WTC11 (cell line): ENCODE measurements at regions not wholly inside any gene's neighbourhood (a gene's known extent, or its start where the extent isn't known, plus 50 kb on each side); places are given as distances from the start of the nearest gene placed in this dataset.

Source experiments
- ATAC-seq: fragments of 200-7000 bp; cut with Tn5 transposase; 2 replicates; pipeline ENCODE4 v1.10.0; 2021; ENCODE audit warnings: mild to moderate bottlenecking, moderate library complexity
- CTCF ChIA-PET: fragments of 300-600 bp; sonication (Branson Sonifier 250); formaldehyde crosslinking; loops from one replicate; lab custom pipeline; 2021; ENCODE audit warnings: antibody characterized with exemption; lab: Charles Lee
- POLR2A ChIA-PET: fragments of 350-600 bp; sonication (Branson Sonifier 250); formaldehyde crosslinking; loops from one replicate; lab custom pipeline; 2021; ENCODE audit warnings: antibody characterized with exemption; lab: Charles Lee
- DNase-seq: peaks from one replicate; pipeline ENCODE4 v3.0.0; 2021; ENCODE audit warnings: low spot score
- H3K27ac Mint-ChIP-seq: 2 replicates; pipeline ENCODE4 v1.8.0; 2021; ENCODE audit warnings: mixed read lengths
- H3K27me3 Mint-ChIP-seq: 2 replicates; pipeline ENCODE4 v1.8.0; 2021; ENCODE audit warnings: low read depth, mild to moderate bottlenecking, moderate library complexity, mixed read lengths
- H3K36me3 Mint-ChIP-seq: 2 replicates; pipeline ENCODE4 v1.8.0; 2021; ENCODE audit warnings: mixed read lengths
- H3K4me1 Mint-ChIP-seq: 2 replicates; pipeline ENCODE4 v1.8.0; 2022; ENCODE audit warnings: mixed read lengths
- H3K4me3 Mint-ChIP-seq: 2 replicates; pipeline ENCODE4 v1.8.0; 2021; ENCODE audit warnings: mild to moderate bottlenecking, moderate library complexity, mixed read lengths
- H3K9me3 Mint-ChIP-seq: 2 replicates; pipeline ENCODE4 v1.8.0; 2021; ENCODE audit warnings: mixed read lengths
- E2F4 ChIP-seq: sonication (generic); formaldehyde crosslinking; IDR thresholded peaks from 2 replicates; pipeline ENCODE4 v1.8.1; 2022; ENCODE audit warnings: low read depth, mild to moderate bottlenecking, moderate library complexity, missing genetic modification reagents, borderline replicate concordance
- ETV6 ChIP-seq: sonication (generic); formaldehyde crosslinking; IDR thresholded peaks from 2 replicates; pipeline ENCODE4 v1.8.1; 2022; ENCODE audit warnings: mild to moderate bottlenecking, missing genetic modification reagents
- GABPB1 ChIP-seq: sonication (generic); formaldehyde crosslinking; IDR thresholded peaks from 2 replicates; pipeline ENCODE4 v1.8.1; 2023; ENCODE audit warnings: mild to moderate bottlenecking, missing genetic modification reagents
- JUN ChIP-seq: sonication (generic); formaldehyde crosslinking; IDR thresholded peaks from 2 replicates; pipeline ENCODE4 v1.8.0; 2023; ENCODE audit warnings: mild to moderate bottlenecking, missing genetic modification reagents
- MAX ChIP-seq: sonication (generic); formaldehyde crosslinking; IDR thresholded peaks from 2 replicates; pipeline ENCODE4 v1.8.0; 2022; ENCODE audit warnings: mild to moderate bottlenecking, missing genetic modification reagents
- MYBL2 ChIP-seq: sonication (generic); formaldehyde crosslinking; IDR thresholded peaks from 2 replicates; pipeline ENCODE4 v1.8.1; 2023; ENCODE audit warnings: mild to moderate bottlenecking, moderate library complexity, missing genetic modification reagents
- NFATC4 ChIP-seq: fragments of 250-450 bp; sonication (Bioruptor Pico); IDR thresholded peaks from 2 replicates; pipeline ENCODE4 v1.9.0; 2021; ENCODE audit warnings: mild to moderate bottlenecking
- NR2C2 ChIP-seq: sonication (generic); formaldehyde crosslinking; IDR thresholded peaks from 2 replicates; pipeline ENCODE4 v1.8.0; 2022; ENCODE audit warnings: mild to moderate bottlenecking, missing genetic modification reagents
- PRRX2 ChIP-seq: fragments of 250-450 bp; sonication (Bioruptor Pico); IDR thresholded peaks from 2 replicates; pipeline ENCODE4 v1.8.0; 2021; ENCODE audit warnings: mild to moderate bottlenecking
- SOX15 ChIP-seq: fragments of 250-450 bp; sonication (Bioruptor Pico); IDR thresholded peaks from 2 replicates; pipeline ENCODE4 v1.9.0; 2021; ENCODE audit warnings: mild to moderate bottlenecking
- TCF7 ChIP-seq: sonication (generic); formaldehyde crosslinking; IDR thresholded peaks from 2 replicates; pipeline ENCODE4 v1.8.0; 2022; ENCODE audit warnings: mild to moderate bottlenecking, low read depth, missing genetic modification reagents, moderate library complexity
- TEAD4 ChIP-seq: sonication (generic); formaldehyde crosslinking; IDR thresholded peaks from 2 replicates; pipeline ENCODE4 v1.8.0; 2022; ENCODE audit warnings: mild to moderate bottlenecking, missing genetic modification reagents
- ZNF121 ChIP-seq: sonication (generic); formaldehyde crosslinking; IDR thresholded peaks from 2 replicates; pipeline ENCODE4 v1.8.0; 2023; ENCODE audit warnings: missing genetic modification reagents
- ZNF317 ChIP-seq: sonication (generic); formaldehyde crosslinking; IDR thresholded peaks from 2 replicates; pipeline ENCODE4 v1.8.1; 2023; ENCODE audit warnings: low read depth, mild to moderate bottlenecking, moderate library complexity, missing genetic modification reagents, borderline replicate concordance
- ZNF416 ChIP-seq: fragments of 250-450 bp; sonication (Bioruptor Pico); IDR thresholded peaks from 2 replicates; pipeline ENCODE4 v1.9.0; 2021; ENCODE audit warnings: mild to moderate bottlenecking, inconsistent platforms
- ZNF423 ChIP-seq: fragments of 250-450 bp; sonication (Bioruptor Pico); IDR thresholded peaks from 2 replicates; pipeline ENCODE4 v2.1.2; 2022; ENCODE audit warnings: mild to moderate bottlenecking, moderate library complexity
- ZNF532 ChIP-seq: fragments of 250-450 bp; sonication (Bioruptor Pico); IDR thresholded peaks from 2 replicates; pipeline ENCODE4 v1.9.0; 2021; ENCODE audit warnings: mild to moderate bottlenecking, borderline replicate concordance
- TF ChIP-seq, protein P1 (sequence below): sonication (generic); formaldehyde crosslinking; IDR thresholded peaks from 2 replicates; pipeline ENCODE4 v1.8.1; 2023; ENCODE audit warnings: mild to moderate bottlenecking, moderate library complexity, missing genetic modification reagents
- TF ChIP-seq, protein P2 (sequence below): sonication (generic); formaldehyde crosslinking; IDR thresholded peaks from 2 replicates; pipeline ENCODE4 v1.8.1; 2022; ENCODE audit warnings: low read depth, missing genetic modification reagents, borderline replicate concordance
- TF ChIP-seq, protein P3 (sequence below): fragments of 250-450 bp; sonication (Bioruptor Pico); conservative IDR thresholded peaks from 2 replicates; pipeline ENCODE4 v1.9.0; 2021; ENCODE audit warnings: mild to moderate bottlenecking

- ATAC-seq (no peak; the same call in 1 of the 2 replicates), DNase-seq (no peak)
- Mint-ChIP-seq H3K27ac (no peak overlapping the region), H3K36me3 (0 out of 2 replicates have a peak, but pooled peaks cover 6% of the 10 kb centered on the region), H3K27me3 (no peaks in the 10 kb centered on the region; the same call in 1 of the 2 replicates), H3K9me3 (peaks cover 7% of the 10 kb centered on the region), H3K4me1 (peaks cover 14% of the 10 kb centered on the region), H3K4me3 (no peak overlapping the region)
- TF ChIP-seq NR2C2 (CRISPR knock-in tag) (no peak), ZNF423 (CRISPR knock-in tag) (no peak), ZNF416 (CRISPR knock-in tag) (no peak), JUN (CRISPR knock-in tag) (no peak), ZNF121 (no peak), ZNF317 (CRISPR knock-in tag) (no peak), PRRX2 (CRISPR knock-in tag) (no peak), NFATC4 (no peak), MYBL2 (CRISPR knock-in tag) (no peak), E2F4 (CRISPR knock-in tag) (no peak), TCF7 (CRISPR knock-in tag) (no peak), ETV6 (CRISPR knock-in tag) (no peak), SOX15 (CRISPR knock-in tag) (no peak), ZNF532 (CRISPR knock-in tag) (no peak), MAX (CRISPR knock-in tag) (no peak), GABPB1 (CRISPR knock-in tag) (no peak), TEAD4 (no peak)
- TF ChIP-seq, protein P1, sequence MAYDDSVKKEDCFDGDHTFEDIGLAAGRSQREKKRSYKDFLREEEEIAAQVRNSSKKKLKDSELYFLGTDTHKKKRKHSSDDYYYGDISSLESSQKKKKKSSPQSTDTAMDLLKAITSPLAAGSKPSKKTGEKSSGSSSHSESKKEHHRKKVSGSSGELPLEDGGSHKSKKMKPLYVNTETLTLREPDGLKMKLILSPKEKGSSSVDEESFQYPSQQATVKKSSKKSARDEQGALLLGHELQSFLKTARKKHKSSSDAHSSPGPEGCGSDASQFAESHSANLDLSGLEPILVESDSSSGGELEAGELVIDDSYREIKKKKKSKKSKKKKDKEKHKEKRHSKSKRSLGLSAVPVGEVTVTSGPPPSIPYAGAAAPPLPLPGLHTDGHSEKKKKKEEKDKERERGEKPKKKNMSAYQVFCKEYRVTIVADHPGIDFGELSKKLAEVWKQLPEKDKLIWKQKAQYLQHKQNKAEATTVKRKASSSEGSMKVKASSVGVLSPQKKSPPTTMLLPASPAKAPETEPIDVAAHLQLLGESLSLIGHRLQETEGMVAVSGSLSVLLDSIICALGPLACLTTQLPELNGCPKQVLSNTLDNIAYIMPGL (CRISPR knock-in tag): no peak
- TF ChIP-seq, protein P2, sequence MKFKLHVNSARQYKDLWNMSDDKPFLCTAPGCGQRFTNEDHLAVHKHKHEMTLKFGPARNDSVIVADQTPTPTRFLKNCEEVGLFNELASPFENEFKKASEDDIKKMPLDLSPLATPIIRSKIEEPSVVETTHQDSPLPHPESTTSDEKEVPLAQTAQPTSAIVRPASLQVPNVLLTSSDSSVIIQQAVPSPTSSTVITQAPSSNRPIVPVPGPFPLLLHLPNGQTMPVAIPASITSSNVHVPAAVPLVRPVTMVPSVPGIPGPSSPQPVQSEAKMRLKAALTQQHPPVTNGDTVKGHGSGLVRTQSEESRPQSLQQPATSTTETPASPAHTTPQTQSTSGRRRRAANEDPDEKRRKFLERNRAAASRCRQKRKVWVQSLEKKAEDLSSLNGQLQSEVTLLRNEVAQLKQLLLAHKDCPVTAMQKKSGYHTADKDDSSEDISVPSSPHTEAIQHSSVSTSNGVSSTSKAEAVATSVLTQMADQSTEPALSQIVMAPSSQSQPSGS (CRISPR knock-in tag): no peak
- TF ChIP-seq, protein P3, sequence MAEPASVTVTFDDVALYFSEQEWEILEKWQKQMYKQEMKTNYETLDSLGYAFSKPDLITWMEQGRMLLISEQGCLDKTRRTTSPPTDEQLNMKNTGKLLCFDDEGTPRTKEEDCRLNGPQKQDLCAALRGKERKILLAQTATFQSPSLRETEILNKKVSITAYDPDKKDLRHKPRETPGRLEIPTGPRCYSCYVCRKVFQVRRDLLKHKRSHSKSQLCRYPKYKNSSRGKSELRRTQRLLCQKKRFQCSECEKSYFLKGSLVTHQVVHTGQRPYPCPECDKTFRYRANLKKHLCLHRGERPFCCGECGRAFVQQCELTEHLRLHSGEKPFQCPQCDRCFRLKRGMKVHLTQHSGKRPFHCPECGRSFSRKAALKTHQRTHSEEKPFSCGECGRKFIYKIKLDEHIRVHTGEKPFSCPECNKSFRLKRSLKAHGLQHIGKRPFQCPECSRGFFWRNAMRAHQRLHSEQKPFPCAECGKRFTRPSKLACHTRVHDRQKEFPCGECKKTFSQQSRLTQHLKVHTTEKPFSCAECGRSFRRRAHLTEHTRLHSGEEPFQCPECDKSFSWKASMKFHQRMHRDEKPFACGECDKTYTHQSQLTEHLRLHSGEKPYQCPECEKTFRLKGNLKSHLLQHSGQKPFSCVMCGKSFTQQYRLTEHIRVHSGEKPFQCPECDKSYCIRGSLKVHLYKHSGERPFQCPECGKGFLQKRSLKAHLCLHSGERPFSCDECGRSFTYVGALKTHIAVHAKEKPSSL (CRISPR knock-in tag): no peak
- CTCF ChIA-PET: interaction anchor here (1.6 kb wide), 1 partner anchor 77 kb away, joined by 6 read pairs; no protein-coding TSS in a partner anchor
- POLR2A ChIA-PET: no interaction called here
Measured at GRCh38 chr1:81337226-81337625, 463.5 kb upstream of the ADGRL2 start.
